Pancreas (tissue), 10 donors: ENCODE measurements at regions not wholly inside any gene's neighbourhood (a gene's known extent, or its start where the extent isn't known, plus 50 kb on each side); places are given as distances from the start of the nearest gene placed in this dataset.

Source experiments
- ATAC-seq, 4 donors: fragments of 200-7000 bp; cut with Tn5 transposase; one replicate each; pipeline versions ENCODE4 v1.8.0 to v1.9.1; 2020; ENCODE audit warnings: mild to moderate bottlenecking in 4 of 4, moderate library complexity in 4 of 4
- DNase-seq, 6 donors: peaks; one replicate each; pipeline ENCODE4 v3.0.0-alpha.2; 2020
- FAIRE-seq: peaks from 2 replicates; lab custom pipeline; 2012; peaks lifted over from hg19 to GRCh38; lab: Jason Lieb, UNC
- H3K27ac ChIP-seq, 4 donors: fragments of 200-600 bp; sonication (generic); 1 replicate in 3 of 4; 2 replicates in 1 of 4; pipeline versions ENCODE4 v1.5.0 to v1.8.0; 2020
- H3K27me3 ChIP-seq, 4 donors: fragments of 200-600 bp; one replicate each; pipeline ENCODE4 v1.8.0; 2021
- H3K36me3 ChIP-seq, 3 donors: fragments of 200-600 bp; sonication (generic) in 1 of 3; one replicate each; pipeline versions ENCODE4 v1.5.0 to v1.8.0; 2020 to 2021
- H3K4me1 ChIP-seq, 3 donors: fragments of 200-600 bp; one replicate each; pipeline ENCODE4 v1.8.0; 2021
- H3K4me3 ChIP-seq, 4 donors: fragments of 200-600 bp; sonication (generic) in 2 of 4; one replicate each; pipeline versions ENCODE4 v1.5.0 to v1.8.0; 2020 to 2021
- H3K9me3 ChIP-seq, 4 donors: fragments of 200-600 bp; one replicate each; pipeline ENCODE4 v1.8.0; 2021
- WGBS, 2 donors: extraction: QIAGEN DNeasy Blood & Tissue Kit; methylation state at CpG; one replicate each; pipeline ENCODE4 v1.1.7; 2013; 5-methylcytosine and 5-hydroxymethylcytosine counted together
- intact Hi-C, 3 donors: fragments of 100-400 bp; cut with DNase I; formaldehyde crosslinking; loops; one replicate each; pipeline versions ENCODE4 v1.11.1 to v1.14.2; 2022
- TF ChIP-seq, protein P1 (sequence below), 4 donors: fragments of 200-600 bp; sonication (generic) in 3 of 4; IDR thresholded peaks; one replicate each; pipeline versions ENCODE4 v1.5.0 to v1.8.0; 2021; ENCODE audit warnings: antibody characterized with exemption in 4 of 4
- donor health status: healthy with polysubstance abuse.
- donor health status: DM: no; HTN: no; CAD: no; lungs with moderate emphysema.
- donor health status: DM: no; HTN: no; CAD: no.
- donor health status: control.
- donor health status: control.
- donor health status: Bipolar disorder and iron deficiency.
- donor health status: DM: yes; HTN: yes; CAD: no.
- donor health status: DM: no; HTN: no; CAD: no.
- donor health status: DM: no; HTN: no; CAD: no.
- donor health status: DM: yes; HTN: yes; CAD: no.

DNA sequence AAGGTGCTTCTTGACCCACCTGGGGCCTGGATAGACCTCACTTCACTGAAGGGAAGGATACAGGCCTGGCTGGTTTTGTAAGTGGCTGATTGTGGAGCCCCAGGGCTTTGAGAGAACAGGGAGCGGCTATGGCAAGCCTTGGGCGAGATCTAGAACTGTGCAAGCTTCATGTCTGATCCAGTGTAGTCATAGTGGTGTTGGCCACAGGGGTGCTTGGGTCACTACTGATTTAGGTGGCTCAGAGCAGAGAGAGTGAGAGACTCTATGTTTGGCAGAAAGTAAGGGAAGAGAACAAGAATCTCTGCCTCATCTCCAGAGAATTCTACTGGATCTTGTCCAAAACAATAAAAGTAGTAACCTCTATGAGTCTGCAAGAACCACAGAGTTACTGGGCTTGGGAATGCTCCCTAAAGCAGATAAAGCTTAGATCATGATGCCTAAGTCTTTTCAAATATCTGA is 394.2 kb upstream of the EPHA3 start:
- TF ChIP-seq, protein P1, sequence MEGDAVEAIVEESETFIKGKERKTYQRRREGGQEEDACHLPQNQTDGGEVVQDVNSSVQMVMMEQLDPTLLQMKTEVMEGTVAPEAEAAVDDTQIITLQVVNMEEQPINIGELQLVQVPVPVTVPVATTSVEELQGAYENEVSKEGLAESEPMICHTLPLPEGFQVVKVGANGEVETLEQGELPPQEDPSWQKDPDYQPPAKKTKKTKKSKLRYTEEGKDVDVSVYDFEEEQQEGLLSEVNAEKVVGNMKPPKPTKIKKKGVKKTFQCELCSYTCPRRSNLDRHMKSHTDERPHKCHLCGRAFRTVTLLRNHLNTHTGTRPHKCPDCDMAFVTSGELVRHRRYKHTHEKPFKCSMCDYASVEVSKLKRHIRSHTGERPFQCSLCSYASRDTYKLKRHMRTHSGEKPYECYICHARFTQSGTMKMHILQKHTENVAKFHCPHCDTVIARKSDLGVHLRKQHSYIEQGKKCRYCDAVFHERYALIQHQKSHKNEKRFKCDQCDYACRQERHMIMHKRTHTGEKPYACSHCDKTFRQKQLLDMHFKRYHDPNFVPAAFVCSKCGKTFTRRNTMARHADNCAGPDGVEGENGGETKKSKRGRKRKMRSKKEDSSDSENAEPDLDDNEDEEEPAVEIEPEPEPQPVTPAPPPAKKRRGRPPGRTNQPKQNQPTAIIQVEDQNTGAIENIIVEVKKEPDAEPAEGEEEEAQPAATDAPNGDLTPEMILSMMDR (IDR thresholded peaks at IDR 0.05), result no peak
- FAIRE-seq, result no peak
- 89 to 91% methylated on average over 2 of the region's 2 CpGs for WGBS, 2 donors

DNA sequence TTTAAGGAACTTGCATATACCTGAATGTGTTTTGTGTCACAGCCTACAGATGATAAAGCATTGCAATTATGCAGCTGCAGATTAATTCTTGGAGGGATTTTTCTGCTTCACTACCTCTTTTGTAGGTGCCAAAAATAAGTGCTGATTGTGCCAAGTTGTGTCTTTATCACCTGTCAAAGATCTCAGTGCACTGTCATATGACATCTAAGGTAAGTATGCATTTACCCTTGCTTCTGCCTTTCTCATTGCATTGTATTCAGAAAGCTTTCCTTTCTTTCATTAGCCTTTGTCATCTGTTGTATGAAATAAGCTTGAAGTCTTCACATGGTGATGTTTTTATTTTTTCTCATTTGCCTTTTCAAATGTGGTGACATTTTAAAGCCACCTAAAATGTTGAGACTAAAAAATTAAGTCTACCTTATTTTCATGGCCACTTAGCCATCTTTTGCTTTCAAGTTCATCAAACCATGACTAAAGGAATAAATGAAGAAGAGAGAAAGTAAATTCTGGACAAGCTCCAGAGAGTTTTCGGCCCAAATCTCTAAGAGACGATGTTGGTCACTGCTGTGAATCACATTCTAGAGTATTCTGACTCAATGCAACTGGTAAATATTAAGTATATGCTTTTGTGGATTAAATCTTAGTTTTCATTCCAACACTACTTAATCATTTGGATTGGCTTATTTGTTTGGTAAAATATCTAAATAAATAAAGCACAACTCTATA is 381.8 kb upstream of the EPHA3 start:
- DNase-seq (no peak), ATAC-seq (no peak), FAIRE-seq (no peak)
- Histone ChIP-seq H3K9me3 (no peaks in the 10 kb centered on the region), H3K36me3 (no peaks in the 10 kb centered on the region), H3K4me1 (no peaks in the 10 kb centered on the region), H3K27ac (no peak overlapping the region), H3K4me3 (no peak overlapping the region), H3K27me3 (no peaks in the 10 kb centered on the region)
- TF ChIP-seq, protein P1 (IDR thresholded peaks at IDR 0.05), result no peak
- intact Hi-C loops, result no loop called here
- 81 to 86% methylated on average over 2 of the region's 2 CpGs for WGBS, 2 donors

More for the DNA sequence above, 394.2 kb upstream of the EPHA3 start:
- Histone ChIP-seq H3K27ac (no peak overlapping the region), H3K4me3 (no peak overlapping the region), H3K36me3 (no peaks in the 10 kb centered on the region), H3K4me1 (no peaks in the 10 kb centered on the region), H3K9me3 (no peaks in the 10 kb centered on the region), H3K27me3 (no peaks in the 10 kb centered on the region)
- no peak for ATAC-seq
- intact Hi-C loops, result no loop called here
- no peak for DNase-seq

DNA sequence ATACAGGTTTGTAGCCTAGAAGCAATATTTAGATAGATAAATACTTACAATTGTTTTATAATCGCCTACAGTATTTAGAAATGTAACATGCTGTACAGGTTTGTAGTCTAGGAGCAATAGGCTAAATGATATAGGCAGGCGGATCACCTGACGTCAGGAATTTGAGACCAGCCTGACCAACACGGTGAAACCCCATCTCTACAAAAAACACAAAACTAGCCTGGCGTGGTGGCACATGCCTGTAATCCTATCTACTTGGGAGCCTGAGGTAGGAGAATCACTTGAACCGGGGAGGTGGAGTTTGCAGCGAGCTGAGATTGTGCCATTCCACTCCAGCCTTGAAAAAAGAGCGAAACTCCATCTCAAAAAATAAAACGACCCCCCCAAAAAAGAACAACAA is 375.2 kb upstream of the EPHA3 start:
- WGBS, 2 donors, result 76 to 78% methylated on average over 9 of the region's 9 CpGs

DNA sequence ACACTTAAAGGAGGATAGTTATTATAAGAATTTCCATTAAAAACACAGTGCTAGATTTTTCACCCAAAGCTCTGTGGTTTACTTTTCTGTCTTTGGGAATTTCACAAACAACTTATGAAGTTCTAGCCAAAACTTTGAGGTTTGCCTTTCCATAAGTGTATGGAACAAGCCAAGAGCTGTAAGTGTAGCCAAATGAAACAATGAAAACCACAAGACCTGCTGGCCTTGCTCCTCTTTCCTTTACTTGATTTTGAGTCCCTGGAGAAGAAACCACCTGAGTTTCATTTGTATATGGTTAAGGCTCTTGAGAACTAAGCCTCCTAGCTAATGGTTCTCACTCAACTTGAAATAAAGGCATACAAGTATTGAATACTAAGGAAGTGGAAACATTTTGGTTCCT is 365.3 kb upstream of the EPHA3 start:
- TF ChIP-seq, protein P1 (IDR thresholded peaks at IDR 0.05), result no peak
- FAIRE-seq, result no peak
- Histone ChIP-seq H3K27me3 (no peaks in the 10 kb centered on the region), H3K9me3 (no peaks in the 10 kb centered on the region), H3K36me3 (no peaks in the 10 kb centered on the region), H3K4me3 (no peak overlapping the region), H3K27ac (no peak overlapping the region), H3K4me1 (no peaks in the 10 kb centered on the region)
- no peak for DNase-seq
- intact Hi-C loops, result no loop called here
- ATAC-seq, result no peak

More for the DNA sequence above, 375.2 kb upstream of the EPHA3 start:
- Histone ChIP-seq H3K27me3 (no peaks in the 10 kb centered on the region), H3K9me3 (no peaks in the 10 kb centered on the region), H3K27ac (no peak overlapping the region), H3K4me1 (no peaks in the 10 kb centered on the region), H3K36me3 (no peaks in the 10 kb centered on the region), H3K4me3 (no peak overlapping the region)
- no peak for ATAC-seq
- no peak for DNase-seq
- TF ChIP-seq, protein P1 (IDR thresholded peaks at IDR 0.05), result no peak
- no peak for FAIRE-seq
- intact Hi-C loops, result no loop called here
